HL-60 (cell line): ENCODE measurements at regions not wholly inside any gene's neighbourhood (a gene's known extent, or its start where the extent isn't known, plus 50 kb on each side); places are given as distances from the start of the nearest gene placed in this dataset.

Source experiments
- DNase-seq, 2 experiments: peaks; one replicate each; pipeline ENCODE4 v3.0.0-alpha.2; 2010 to 2020; ENCODE audit warnings: low read depth in 1 of 2, low spot score in 1 of 2
- H3K27ac ChIP-seq: fragments of 250-450 bp; sonication (Bioruptor Pico); replicated peaks from 2 replicates; pipeline ENCODE4 v1.5.1; 2020; ENCODE audit warnings: mild to moderate bottlenecking, moderate library complexity
- H3K27me3 ChIP-seq: fragments of 250-450 bp; sonication (Bioruptor Pico); 2 replicates; pipeline ENCODE4 v1.5.1; 2021; ENCODE audit warnings: mild to moderate bottlenecking, moderate library complexity; ENCODE audit not compliant: insufficient read depth, poor library complexity, severe bottlenecking
- H3K4me3 ChIP-seq: replicated peaks from 2 replicates; pipeline ENCODE4 v1.5.1; 2011; ENCODE audit warnings: mild to moderate bottlenecking, control low read depth, low read length; ENCODE audit not compliant: insufficient read depth
- GABPA ChIP-seq: IDR thresholded peaks from 2 replicates; pipeline ENCODE4 v1.6.1; 2012; ENCODE audit warnings: low read depth
- POLR2AphosphoS5 ChIP-seq: IDR thresholded peaks from 2 replicates; pipeline ENCODE4 v1.6.1; 2012; ENCODE audit warnings: low read depth
- REST ChIP-seq: IDR thresholded peaks from 2 replicates; pipeline ENCODE4 v1.6.1; 2012; ENCODE audit warnings: low read depth; ENCODE audit not compliant: insufficient replicate concordance
- SPI1 ChIP-seq: IDR thresholded peaks from 2 replicates; pipeline ENCODE4 v1.6.1; 2012; ENCODE audit warnings: low read depth, mild to moderate bottlenecking, borderline replicate concordance
- TF ChIP-seq, protein P1 (sequence below): IDR thresholded peaks from one replicate; pipeline ENCODE4 v1.5.1; 2011; ENCODE audit warnings: low read length, control low read depth, inconsistent platforms; ENCODE audit not compliant: insufficient read depth

GRCh38 chr7:153404124-153404523 lies 644.6 kb downstream of the ACTR3B start:
- no peaks in the 10 kb centered on the region for H3K27me3 ChIP-seq

GRCh38 chr7:153404781-153405279 lies 645.3 kb downstream of the ACTR3B start:
- H3K4me3 ChIP-seq = no peak overlapping the region
- TF ChIP-seq SPI1 (no peak), POLR2AphosphoS5 (no peak), REST (no peak), GABPA (no peak)
- TF ChIP-seq, protein P1, sequence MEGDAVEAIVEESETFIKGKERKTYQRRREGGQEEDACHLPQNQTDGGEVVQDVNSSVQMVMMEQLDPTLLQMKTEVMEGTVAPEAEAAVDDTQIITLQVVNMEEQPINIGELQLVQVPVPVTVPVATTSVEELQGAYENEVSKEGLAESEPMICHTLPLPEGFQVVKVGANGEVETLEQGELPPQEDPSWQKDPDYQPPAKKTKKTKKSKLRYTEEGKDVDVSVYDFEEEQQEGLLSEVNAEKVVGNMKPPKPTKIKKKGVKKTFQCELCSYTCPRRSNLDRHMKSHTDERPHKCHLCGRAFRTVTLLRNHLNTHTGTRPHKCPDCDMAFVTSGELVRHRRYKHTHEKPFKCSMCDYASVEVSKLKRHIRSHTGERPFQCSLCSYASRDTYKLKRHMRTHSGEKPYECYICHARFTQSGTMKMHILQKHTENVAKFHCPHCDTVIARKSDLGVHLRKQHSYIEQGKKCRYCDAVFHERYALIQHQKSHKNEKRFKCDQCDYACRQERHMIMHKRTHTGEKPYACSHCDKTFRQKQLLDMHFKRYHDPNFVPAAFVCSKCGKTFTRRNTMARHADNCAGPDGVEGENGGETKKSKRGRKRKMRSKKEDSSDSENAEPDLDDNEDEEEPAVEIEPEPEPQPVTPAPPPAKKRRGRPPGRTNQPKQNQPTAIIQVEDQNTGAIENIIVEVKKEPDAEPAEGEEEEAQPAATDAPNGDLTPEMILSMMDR = no peak
- H3K27ac ChIP-seq = no peak overlapping the region
- H3K27me3 ChIP-seq = no peaks in the 10 kb centered on the region
- no peak for DNase-seq

More at GRCh38 chr7:153404124-153404523, 644.6 kb downstream of the ACTR3B start:
- TF ChIP-seq GABPA = no peak
- TF ChIP-seq, protein P1 = no peak
- TF ChIP-seq REST = no peak
- no peak for TF ChIP-seq SPI1
- TF ChIP-seq POLR2AphosphoS5 = no peak
- DNase-seq = no peak
- H3K4me3 ChIP-seq = no peak overlapping the region
- no peak overlapping the region for H3K27ac ChIP-seq

DNA sequence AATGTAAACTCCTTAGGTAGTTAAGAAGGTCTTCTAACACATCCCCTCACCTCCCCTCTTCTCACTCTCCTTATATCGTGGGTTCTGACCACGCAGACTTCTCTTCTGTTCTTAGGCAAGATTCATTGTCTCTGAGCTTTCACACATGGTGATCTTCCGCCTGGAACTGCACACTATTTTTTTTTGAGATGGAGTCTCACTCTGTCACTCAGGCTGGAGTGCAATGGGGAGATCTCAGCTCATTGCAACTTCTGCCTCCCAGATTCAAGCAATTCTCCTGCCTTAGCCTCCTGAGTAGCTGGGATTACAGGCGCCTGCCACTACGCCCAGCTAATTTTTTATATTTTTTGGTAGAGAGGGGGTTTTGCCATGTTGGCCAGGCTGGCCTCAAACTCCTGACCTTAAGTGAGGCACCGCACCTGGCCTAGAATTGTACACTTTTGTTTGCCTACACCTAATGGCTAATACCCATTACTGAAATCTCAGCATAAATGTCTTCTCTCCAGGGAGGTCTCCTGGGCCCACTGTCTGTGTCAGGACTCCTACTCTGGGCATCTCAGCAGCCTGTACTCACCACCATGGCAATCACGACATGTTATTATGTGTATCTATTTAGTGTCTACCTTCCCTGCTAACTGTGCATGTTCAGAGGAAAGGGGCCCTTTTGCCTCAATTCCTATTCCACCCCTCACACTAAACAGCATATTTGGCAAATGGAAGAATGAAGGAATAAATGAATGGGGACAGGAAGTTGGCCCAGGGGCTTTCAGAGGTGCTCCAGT lies 646.3 kb upstream of the DPP6 start:
- Histone ChIP-seq H3K27me3 (no peaks in the 10 kb centered on the region), H3K27ac (no peak overlapping the region), H3K4me3 (no peak overlapping the region)
- DNase-seq = no peak
- TF ChIP-seq, protein P1 = no peak
- TF ChIP-seq GABPA = no peak
- TF ChIP-seq SPI1 = no peak
- TF ChIP-seq POLR2AphosphoS5 = no peak
- TF ChIP-seq REST = no peak
